ENCODE measurements at regions not wholly inside any gene's neighbourhood (a gene's known extent, or its start where the extent isn't known, plus 50 kb on each side); places are given as distances from the start of the nearest gene placed in this dataset.
"Not testable (repeated sequence)": the region's sequence is repeated elsewhere in the genome, so short reads cannot be mapped to it uniquely, and the experiment has no call there.

DNA sequence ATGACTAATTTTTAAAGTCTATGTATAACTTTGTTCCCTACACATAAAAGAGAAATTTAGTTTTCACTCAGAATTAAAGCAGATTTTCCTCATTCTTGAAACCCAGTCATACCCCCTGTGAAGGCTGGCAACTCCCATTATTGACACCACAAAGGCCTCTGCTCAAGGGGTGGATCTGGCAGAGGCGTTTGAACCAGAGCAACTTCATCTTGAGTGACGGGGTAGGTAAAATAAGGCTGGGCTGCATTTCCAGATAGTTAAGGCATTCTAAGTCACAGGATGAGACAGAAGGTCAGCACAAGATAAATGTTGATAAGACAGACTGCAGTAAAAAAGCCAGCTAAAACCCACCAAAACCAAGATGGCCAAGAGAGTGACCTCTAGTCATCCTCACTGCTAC lies 177.2 kb upstream of the OR13F1 start:
- no peak for DNase-seq (ENCODE audit: low spot score)

DNA sequence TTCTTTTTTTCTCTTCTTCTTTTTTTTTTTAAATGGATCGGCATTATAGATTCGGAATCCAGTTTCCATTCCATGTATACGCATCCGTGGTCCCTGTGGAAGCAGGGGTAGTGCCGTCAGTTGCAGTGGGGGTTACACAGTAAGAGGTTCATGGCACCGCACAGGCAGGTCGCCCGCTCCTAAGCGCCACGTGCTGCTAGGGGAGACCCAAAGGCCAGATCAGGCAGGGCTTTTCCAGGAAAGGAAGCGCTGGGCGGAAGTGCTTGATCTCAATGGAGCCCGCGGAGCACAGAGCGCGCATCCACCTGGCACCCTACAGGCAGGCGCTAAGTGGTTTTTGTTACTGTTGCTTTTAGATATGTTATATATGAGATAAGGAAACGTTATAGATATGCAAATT lies 174.8 kb upstream of the OR13F1 start:
- no peak for DNase-seq (ENCODE audit: low spot score)

DNA sequence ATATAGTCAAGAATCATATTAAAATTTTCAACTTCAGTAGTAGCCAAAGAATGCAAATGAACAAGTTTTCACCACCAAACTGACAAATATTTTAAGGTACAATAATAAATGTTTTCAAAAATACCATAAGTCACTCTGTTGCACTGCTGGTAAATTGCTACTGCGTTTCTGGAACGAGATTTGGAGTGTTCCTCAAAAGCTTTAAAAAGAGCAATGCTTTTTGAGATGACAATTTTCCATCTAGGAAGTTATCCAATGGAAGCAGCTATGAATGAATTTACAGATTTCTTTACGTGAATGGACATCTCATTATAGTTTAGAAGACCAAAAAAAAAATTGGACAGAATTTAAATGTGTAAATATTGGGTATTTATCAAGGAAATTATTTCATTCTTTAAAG lies 173.2 kb upstream of the OR13F1 start:
- no peak for DNase-seq (ENCODE audit: low spot score)

DNA sequence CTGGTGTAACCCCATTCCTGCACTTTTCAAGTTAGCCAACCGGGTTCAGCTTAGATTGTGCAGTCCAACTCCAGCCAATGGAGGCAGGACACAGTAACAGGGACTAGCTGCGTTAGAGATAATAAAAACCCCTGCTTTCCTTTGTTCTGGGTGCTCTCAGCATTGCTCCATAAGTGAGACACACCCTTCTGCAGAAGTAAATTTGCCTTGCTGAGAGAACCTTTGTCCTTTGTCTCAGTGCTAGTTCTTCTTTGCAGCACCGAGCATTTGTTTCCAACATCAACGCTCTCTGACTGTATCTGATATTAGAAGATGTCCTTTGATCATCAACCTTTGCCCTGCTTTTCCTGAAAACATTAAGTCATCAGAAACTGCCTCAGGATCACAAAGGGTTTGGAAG lies 169.5 kb upstream of the OR13F1 start:
- DNase-seq (ENCODE audit: low spot score) = no peak

DNA sequence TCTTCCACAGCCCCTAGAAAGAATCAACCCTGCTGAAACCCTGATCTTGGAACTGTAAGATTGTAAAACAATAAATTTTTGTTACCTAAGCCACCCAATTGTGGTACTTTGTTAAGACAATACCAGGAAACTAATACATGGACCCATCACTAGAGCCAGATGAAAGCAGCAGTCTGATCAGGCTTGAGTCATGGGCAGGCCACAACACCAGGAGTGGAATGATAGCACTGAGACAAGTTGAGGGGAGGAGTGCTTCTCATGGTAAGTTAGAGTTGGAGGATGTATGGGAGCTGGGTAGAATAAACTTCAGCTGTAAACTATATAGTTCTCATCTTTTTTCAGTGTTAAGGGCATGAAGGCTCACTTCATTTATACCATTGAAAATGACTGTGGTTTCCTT lies 164.4 kb upstream of the OR13F1 start:
- DNase-seq (ENCODE audit: low spot score) = no peak

DNA sequence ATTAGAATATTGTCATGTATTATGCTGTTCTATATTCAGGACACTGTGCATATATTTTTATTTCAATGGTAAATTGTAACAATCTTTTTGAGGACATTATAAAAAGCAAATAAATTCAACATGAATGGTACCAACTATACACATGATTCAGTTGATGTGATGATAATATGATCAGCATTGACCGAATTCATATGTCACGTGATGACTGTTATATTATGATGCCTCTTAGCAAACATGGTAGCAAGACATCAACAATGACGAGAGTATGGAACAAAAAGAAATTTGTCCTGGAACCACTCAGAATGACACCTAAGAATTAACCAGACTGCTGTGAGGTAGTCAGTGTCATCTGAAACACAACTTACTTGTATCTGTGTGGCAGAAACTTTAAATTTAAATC lies 161.5 kb upstream of the OR13F1 start:
- DNase-seq (ENCODE audit: low spot score) = no peak

DNA sequence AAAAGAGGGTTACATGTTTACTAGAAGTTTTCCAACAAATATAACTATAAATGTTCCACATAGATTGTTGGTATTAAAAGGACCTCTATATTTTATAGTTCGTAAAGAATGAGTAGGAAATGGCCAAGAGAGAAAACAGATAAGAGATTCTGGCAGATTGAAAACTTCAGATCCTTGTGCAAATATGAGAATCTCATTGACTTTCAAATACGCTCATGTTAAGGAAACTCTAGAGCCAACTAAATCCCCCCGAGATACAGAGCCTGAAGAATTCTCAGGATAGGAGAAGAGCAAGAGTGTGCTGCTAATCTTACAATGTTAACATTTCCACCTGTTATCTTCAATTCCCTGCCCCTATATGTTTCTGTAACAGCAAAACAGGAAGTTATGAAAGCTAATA lies 159.0 kb upstream of the OR13F1 start:
- no peak for DNase-seq (ENCODE audit: low spot score)

DNA sequence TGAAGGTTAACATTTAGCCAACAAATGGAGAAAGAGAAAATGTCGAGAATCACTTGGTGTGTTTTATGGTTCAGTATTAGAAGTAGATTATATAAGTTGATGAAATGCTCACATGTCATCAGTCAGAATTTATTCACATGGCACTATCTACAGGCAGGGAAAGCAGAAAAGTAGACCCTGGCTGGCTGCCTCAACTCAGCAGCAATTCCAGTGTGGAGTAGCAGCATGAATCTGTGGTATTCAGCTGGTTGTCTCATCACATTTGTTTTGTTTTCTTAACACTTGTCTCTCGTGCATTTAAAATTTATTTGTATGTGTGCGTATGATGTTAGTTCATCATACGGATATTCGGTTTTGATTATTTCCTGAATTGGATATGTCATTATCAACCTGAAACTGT lies 153.5 kb upstream of the OR13F1 start:
- DNase-seq (ENCODE audit: low spot score) = no peak

DNA sequence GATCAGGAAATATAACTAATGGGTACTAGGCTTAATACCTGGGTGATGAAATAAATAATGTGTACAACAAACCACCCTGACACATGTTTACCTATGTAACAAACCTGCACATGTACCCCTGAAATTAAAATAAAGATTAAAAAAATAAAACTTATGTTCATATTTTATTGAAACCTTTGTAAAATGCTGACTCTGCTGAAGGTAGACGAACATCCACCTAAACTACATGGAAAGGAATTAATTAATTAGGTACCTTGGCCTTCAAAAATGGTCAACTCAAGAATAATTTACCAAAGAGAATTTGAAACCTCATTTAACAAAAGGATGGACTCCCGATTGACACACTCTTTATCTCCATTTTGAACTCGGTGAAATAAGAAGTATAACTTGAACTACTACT lies 152.3 kb upstream of the OR13F1 start:
- DNase-seq (ENCODE audit: low spot score) = no peak

DNA sequence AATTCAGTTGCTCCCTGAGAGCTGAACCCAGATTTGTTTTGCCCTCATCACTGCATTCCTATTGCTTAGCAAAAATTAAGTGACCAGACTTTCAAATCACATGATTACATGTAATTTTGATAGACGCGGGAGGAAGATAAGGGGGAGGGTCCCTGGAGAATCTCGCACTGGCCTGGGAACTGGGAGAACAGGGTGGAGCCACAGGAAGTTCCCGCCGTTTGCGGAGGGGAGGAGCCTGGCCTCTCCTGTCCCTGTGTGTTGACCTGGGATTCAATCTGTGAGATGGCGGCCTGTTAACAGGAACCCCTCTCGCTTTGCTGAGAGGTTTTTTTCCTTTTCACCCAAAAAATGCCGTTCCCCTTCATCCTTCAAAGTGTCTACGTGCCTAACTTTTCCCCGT lies 142.9 kb upstream of the OR13F1 start:
- DNase-seq (ENCODE audit: low spot score) = no peak

DNA sequence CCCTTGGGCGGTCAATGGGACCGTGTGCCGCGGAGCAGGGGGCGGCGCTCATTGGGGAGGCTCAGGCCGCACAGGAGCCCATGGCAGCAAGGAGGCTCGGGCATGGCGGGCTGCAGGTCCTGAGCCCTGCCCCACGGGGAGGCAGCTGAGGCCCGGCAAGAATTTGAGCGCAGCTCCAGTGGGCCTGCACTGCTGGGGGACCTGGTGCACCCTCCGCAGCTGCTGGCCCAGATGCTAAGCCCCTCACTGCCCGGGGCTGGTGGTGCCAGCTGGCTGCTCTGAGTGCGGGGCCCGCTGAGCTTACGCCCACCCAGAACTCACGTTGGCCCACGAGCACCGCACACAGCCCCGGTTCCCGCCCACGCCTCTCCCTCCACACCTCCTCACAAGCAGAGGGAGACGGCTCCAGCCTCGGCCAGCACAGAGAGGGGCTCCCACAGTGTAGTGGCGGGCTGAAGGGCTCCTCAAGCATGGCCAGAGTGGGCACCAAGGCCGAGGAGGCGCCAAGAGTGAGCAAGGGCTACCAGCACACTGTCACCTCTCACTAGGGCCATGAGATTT lies 141.1 kb upstream of the OR13F1 start:
- DNase-seq (ENCODE audit: low spot score) = no peak

DNA sequence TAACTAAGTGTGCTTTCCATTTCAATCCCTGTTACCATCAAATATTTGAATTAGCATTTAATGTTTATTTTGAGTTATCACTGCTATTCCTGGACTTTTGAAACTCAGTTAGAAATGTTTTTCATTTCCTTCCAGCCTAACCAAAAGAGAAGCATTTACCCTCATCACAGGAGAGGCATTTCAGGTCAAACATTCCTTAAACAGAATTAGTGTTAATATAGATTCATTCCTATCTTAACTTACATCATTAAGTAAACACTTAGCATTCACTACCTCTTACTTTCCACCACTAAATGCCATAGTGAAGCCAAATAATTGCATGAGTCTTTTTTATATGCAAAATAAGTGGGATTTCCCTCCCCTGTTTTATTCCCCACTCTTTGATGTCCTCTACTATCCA lies 136.6 kb upstream of the OR13F1 start:
- no peak for DNase-seq (ENCODE audit: low spot score)

DNA sequence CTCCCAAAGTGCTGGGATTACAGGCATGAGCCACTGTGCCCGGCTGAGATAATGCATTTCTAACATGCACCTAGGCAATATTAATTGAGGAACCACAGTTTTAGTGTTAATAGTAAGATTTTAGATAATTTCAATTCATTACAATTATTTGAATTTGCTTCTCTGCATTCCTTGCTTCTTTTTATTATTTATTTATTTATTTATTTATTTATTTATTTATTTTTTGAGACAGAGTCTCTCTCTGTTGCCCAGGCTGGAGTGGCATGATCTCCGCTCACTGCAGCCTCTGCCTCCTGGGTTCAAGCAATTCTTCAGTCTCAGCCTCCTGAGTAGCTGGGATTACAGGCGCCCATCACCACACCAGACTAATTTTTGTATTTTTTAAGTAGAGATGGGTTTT lies 135.7 kb upstream of the OR13F1 start:
- DNase-seq (ENCODE audit: low spot score) = not testable (repeated sequence)

DNA sequence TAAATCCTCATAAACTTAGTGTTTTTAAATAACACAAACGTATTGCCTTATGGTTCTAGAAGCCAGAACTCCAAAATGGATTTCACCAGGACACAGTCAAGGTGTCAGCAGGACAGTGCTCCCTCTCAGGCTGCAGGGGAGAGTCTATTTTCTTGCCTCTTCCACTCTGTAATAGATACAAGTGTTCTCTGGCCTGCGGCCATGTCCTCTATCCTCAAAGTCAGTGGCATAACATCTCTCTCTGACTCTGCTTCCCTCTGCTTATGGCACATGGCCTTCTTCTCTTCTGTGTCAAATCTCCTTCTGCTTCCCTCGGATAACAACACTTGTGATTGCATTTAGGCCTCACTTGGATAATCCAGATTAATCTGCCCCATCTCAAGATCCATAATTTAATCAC lies 129.4 kb upstream of the OR13F1 start:
- no peak for DNase-seq (ENCODE audit: low spot score)

DNA sequence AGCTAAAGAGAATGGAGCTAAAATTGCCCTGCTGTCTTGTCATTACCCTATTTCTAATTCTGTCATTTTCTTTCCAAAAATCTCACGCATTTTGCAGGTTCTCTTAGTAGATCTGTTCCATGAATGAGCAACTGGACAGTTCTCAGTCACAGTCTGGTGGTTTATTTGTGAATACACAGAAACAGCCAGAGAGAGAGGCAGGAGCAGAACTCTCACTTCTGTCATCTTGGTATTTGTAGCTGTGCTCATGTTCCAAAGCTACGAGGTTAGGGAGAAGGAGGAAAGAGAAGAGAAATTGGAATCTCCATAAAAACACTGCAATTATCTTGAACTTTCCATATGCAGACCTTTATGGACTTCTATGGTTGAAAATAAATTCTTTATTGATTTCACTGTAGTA lies 118.0 kb upstream of the OR13F1 start:
- no peak for DNase-seq (ENCODE audit: low spot score)

DNA sequence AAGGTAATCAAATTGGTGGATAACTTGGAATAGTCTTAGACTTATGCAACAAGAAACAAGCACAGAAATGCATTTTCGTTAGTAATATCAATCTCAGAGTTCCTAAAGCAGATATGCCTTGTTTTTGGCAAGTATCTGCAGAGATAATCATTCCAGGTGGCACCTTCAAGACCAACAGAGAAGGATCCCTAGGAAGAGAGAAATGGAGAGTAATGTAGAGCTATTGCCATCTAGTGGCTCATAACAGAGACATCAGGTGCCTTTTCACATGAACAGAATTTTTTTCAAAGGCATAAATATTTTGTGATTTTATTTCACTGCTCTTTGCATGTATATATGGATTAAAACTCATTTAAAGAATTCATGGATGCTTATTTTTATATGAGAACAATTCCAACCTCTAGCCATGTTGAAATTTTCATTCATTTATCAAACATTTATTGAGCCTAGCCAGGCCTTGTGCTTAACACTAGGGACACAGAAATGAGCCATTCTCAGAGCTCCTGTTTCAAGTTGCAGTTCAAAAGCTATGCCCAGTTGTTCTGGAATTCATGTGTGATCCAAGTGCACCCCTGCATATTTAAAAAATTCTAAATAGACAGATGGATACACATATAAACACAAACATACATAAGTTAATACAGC lies 117.5 kb upstream of the OR13F1 start:
- DNase-seq (ENCODE audit: low spot score) = peak; percentile 30

DNA sequence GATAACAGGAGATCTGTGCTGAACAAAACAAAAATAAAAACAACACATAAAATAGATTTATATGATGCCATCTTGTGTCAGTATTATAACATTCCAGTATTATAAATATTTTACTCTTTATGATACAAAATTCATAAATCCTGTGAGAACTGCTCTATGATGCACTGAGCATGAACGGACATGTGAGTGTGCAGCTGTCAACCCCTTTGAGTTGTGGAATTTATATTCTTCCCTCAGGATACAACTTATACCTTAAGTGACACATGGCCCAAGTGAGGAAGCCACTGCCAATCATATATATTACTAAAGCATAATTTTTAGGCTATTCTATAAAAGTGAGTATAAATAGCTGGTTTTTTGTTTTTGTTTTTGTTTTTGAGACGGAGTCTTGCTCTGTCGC lies 116.0 kb upstream of the OR13F1 start:
- no peak for DNase-seq (ENCODE audit: low spot score)

DNA sequence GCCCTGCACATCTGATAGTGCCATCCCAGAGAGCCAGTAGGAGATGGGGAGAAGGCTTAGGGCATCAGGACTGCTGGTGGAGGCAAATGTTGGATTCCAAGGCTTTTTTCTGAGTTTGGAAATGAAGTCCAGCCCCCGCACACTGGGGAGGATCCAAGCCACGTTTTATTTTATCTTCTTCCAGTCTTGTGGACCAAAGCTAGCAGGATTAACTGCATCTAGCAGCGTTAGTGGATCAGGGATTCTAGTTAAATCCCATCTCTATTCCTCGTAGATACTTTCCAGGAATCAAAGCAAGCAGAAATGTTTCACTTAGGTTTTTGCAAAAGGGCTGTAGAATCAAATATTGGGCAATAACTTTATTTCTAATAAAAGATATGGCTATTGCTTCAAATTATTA lies 114.7 kb upstream of the OR13F1 start:
- DNase-seq (ENCODE audit: low spot score) = no peak

DNA sequence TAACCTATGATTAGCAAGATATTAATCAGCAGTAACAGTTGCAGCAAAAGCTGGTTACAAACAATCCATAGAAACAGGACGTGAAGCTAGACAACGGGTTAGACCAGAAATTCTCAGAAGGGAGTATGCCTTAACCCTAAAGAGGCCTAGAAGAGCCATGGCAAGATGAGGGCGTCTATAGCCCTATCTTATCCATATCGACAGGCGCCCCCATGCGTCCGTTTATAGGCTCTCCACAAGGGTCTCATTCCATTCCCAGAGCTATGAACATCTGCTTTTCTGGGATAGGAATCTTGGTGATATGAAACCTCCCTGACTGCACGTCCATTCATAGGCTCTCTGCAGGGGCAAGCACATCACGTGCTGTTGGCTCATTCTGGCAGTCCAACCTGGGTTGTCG lies 109.2 kb upstream of the OR13F1 start:
- DNase-seq (ENCODE audit: low spot score) = not testable (repeated sequence)

DNA sequence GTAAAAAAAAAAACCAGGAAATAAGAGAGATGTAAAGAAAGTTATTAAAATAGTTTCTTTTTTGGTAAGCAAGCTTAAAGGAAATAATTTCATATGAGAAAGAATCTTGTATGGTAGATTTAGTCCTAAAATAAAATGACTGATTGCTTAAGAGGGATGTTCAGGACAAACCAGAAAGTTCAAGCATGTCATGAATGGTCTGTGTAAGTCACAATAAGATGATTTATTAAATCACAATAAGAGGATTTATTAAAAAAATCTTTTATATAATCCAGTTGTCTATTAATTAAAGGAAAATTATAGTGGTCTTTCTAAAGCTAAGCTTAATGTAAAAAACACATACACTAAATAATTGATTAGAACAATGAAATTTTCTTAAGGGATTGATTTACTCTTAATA lies 91.8 kb upstream of the OR13F1 start:
- DNase-seq (ENCODE audit: low spot score) = no peak

DNA sequence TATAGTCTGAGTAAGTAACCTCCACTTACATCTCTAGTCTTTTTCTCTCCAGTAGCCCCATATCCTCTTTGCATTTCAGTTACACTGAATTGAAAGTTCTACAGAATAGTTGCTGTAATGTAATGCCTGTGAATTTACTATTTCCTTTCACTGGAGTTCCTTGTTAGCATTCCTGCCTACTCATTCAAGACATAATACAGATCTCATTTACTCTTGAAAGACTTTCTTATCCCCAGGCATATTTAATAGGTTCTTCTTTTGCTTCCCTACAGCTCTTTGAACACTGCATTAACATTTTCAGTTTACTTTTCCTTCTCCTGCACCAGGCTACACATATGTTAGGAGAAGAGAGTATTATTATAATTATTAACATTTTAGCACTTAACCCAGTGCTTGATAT lies 87.6 kb upstream of the OR13F1 start:
- DNase-seq (ENCODE audit: low spot score) = no peak

DNA sequence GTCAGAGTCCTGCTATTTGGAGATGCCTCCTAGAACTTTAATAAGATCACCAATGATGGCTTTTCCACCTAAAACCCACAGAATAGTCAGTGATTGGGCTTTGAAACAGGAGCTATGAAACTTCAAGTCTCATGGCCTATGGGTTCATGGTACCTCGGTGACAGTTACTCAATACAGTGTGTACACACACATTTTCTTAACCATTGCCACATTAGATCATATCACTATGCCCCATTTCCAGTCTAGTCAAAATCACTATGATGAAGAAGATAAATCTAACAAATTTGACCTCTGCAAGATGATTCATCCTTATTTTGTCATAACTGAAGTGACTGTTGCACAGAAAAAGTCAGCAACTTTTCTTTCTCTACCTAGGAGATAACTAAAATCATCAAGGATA lies 86.8 kb upstream of the OR13F1 start:
- DNase-seq (ENCODE audit: low spot score) = no peak

DNA sequence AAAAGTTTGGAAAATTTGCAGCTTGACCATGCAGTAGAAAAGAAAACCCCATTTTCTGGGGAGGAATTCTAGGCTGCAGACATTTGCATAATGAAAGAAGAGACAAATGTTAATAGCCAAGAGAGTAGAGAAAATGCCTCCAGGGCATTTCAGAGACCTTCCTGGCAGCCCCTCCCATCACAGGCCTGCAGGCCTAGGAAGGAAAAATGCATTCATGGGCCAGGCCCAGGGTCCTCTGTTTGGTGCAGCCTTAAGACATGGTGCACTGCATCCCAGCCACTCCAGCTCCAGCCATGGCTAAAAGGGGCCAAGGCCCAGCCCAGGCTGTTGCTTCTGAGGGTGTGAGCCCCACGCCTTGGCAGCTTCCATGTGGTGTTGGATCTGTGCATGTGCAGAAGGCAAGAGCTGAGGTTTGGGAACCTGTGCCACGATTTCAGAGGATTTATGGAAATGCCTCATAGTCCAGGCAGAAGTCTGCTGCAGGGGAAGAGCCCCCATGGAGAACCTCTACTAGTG lies 75.0 kb upstream of the OR13F1 start:
- DNase-seq (ENCODE audit: low spot score) = no peak

DNA sequence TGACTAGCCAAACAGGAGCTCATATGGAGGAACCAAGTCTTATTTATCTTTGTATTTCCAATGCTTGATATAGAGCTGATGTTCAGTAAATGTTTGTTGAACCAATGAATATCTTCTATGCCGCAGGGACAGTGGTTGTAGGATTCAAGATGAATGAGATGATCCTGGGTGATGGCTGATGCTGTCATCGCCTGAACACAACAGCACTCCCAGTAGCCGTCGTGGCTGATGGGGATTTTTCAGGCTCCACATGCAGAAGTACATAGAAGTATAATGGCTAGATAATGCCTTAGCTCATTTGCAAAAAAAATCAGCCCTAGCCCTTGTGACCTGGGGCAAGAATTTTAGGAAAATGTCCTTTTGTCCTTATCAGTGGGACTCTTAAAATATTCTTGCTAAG lies 69.0 kb upstream of the OR13F1 start:
- DNase-seq (ENCODE audit: low spot score) = no peak

All from AG08396 (cell line).